K562 (cell line): ENCODE measurements at regions not wholly inside any gene's neighbourhood (a gene's known extent, or its start where the extent isn't known, plus 50 kb on each side); places are given as distances from the start of the nearest gene placed in this dataset.

Experiments
- ARID1B ChIP-seq: fragments of 450-650 bp; IDR thresholded peaks from 2 replicates; pipeline ENCODE4 v1.6.1; 2016; ENCODE audit warnings: antibody characterized with exemption, mild to moderate bottlenecking, inconsistent platforms
- ARID3B ChIP-seq: fragments of 250-450 bp; sonication (Bioruptor Pico); IDR thresholded peaks from 2 replicates; pipeline ENCODE4 v1.4.0; 2020; ENCODE audit warnings: borderline replicate concordance
- BCOR ChIP-seq: fragments of 450-650 bp; IDR thresholded peaks from 2 replicates; pipeline ENCODE4 v1.6.1; 2016
- CGGBP1 ChIP-seq: fragments of 250-450 bp; sonication (Bioruptor Pico); IDR thresholded peaks from 2 replicates; pipeline ENCODE4 v1.9.0; 2021; ENCODE audit warnings: mild to moderate bottlenecking
- HDAC3 ChIP-seq: fragments of 450-650 bp; IDR thresholded peaks from 2 replicates; pipeline ENCODE4 v1.6.1; 2018; ENCODE audit warnings: borderline replicate concordance, mild to moderate bottlenecking, moderate library complexity; ENCODE audit not compliant: partially characterized antibody
- HES1 ChIP-seq: fragments of 450-650 bp; IDR thresholded peaks from 2 replicates; pipeline ENCODE4 v1.6.1; 2016; ENCODE audit warnings: low read depth, mild to moderate bottlenecking, moderate library complexity
- HLTF ChIP-seq: fragments of 450-650 bp; IDR thresholded peaks from 2 replicates; pipeline ENCODE4 v1.6.1; 2016
- IRF1 ChIP-seq: sonication (generic); formaldehyde crosslinking; IDR thresholded peaks from 2 replicates; pipeline ENCODE4 v1.8.0; 2022; ENCODE audit warnings: missing genetic modification reagents, mild to moderate bottlenecking, borderline replicate concordance
- MLLT1 ChIP-seq, 2 experiments: fragments of 450-650 bp; IDR thresholded peaks; 2 replicates each; pipeline ENCODE4 v1.6.1; 2016
- RFX1 ChIP-seq: fragments of 450-650 bp; IDR thresholded peaks from 2 replicates; pipeline ENCODE4 v1.6.1; 2016; ENCODE audit warnings: mild to moderate bottlenecking, moderate library complexity
- RHOXF2B ChIP-seq: fragments of 250-450 bp; sonication (Bioruptor Pico); conservative IDR thresholded peaks from 2 replicates; pipeline ENCODE4 v1.5.1; 2021
- RNF2 ChIP-seq: sonication (generic); IDR thresholded peaks from 2 replicates; pipeline ENCODE4 v1.6.1; 2016
- STAT5B ChIP-seq: fragments of 250-450 bp; sonication (Bioruptor Pico); IDR thresholded peaks from 2 replicates; pipeline ENCODE4 v1.8.0; 2021; ENCODE audit warnings: mild to moderate bottlenecking, inconsistent platforms
- UBTF ChIP-seq, 2 experiments: IDR thresholded peaks; 2 replicates each; pipeline ENCODE4 v1.6.1; 2012; ENCODE audit warnings: improper control_type of control experiment in 2 of 2, low read depth in 2 of 2, low read length in 2 of 2, borderline replicate concordance in 1 of 2
- ZBED1 ChIP-seq: IDR thresholded peaks from 2 replicates; pipeline ENCODE4 v1.6.1; 2014
- ZNF212 ChIP-seq: fragments of 450-650 bp; formaldehyde crosslinking; IDR thresholded peaks from 2 replicates; pipeline ENCODE4 v1.4.0; 2020; ENCODE audit warnings: mild to moderate bottlenecking
- ZNF224 ChIP-seq: sonication (generic); formaldehyde crosslinking; IDR thresholded peaks from 2 replicates; pipeline ENCODE4 v1.8.0; 2022; ENCODE audit warnings: mild to moderate bottlenecking, missing genetic modification reagents
- ZNF24 ChIP-seq: fragments of 450-650 bp; IDR thresholded peaks from 2 replicates; pipeline ENCODE4 v1.6.1; 2016
- ZNF3 ChIP-seq: fragments of 250-450 bp; sonication (Bioruptor Pico); IDR thresholded peaks from 2 replicates; pipeline ENCODE4 v1.5.0; 2021; ENCODE audit warnings: mild to moderate bottlenecking, moderate library complexity
- ZNF551 ChIP-seq: fragments of 250-450 bp; sonication (Bioruptor Pico); IDR thresholded peaks from 2 replicates; pipeline ENCODE4 v1.5.0; 2021; ENCODE audit warnings: mild to moderate bottlenecking, moderate library complexity
- ZNF561 ChIP-seq: fragments of 450-650 bp; formaldehyde crosslinking; conservative IDR thresholded peaks from 2 replicates; pipeline ENCODE4 v1.4.0; 2020; ENCODE audit warnings: mild to moderate bottlenecking, moderate library complexity
- ZNF586 ChIP-seq: fragments of 450-650 bp; formaldehyde crosslinking; conservative IDR thresholded peaks from 2 replicates; pipeline ENCODE4 v1.4.0; 2020; ENCODE audit warnings: mild to moderate bottlenecking, moderate library complexity
- ZNF778 ChIP-seq: fragments of 450-650 bp; formaldehyde crosslinking; IDR thresholded peaks from 2 replicates; pipeline ENCODE4 v1.4.0; 2020; ENCODE audit warnings: mild to moderate bottlenecking, moderate library complexity
- ZNF785 ChIP-seq: fragments of 250-450 bp; sonication (Bioruptor Pico); IDR thresholded peaks from 2 replicates; pipeline ENCODE4 v1.4.0; 2020; ENCODE audit warnings: mild to moderate bottlenecking

GRCh38 chr4:55729351-55730279 is 90.0 kb upstream of the EXOC1L start (continued):
- TF ChIP-seq HLTF (no peak), ZBED1 (no peak), IRF1 (CRISPR knock-in tag) (no peak), HES1 (no peak), HDAC3 (peak; percentile 40), ZNF778 (no peak), ZNF3 (CRISPR knock-in tag) (no peak), ARID1B (peak; percentile 83), ZNF785 (CRISPR knock-in tag) (no peak), BCOR (no peak; the same call in 1 of the 2 replicates), RNF2 (peak; percentile 99), ZNF224 (CRISPR knock-in tag) (no peak), ZNF586 (CRISPR knock-in tag) (no peak), CGGBP1 (no peak), STAT5B (CRISPR knock-in tag) (no peak), ARID3B (no peak), ZNF24 (no peak), RHOXF2B (CRISPR knock-in tag) (no peak), UBTF (IDR thresholded peaks at IDR 0.05; ENCODE audit: borderline replicate concordance in 1 of 2, low read depth in 2 of 2, low read length in 2 of 2) (no peak), ZNF212 (CRISPR knock-in tag) (no peak), ZNF561 (no peak), MLLT1 (IDR thresholded peaks at IDR 0.05) (peak in 1 of 2 experiments; percentile 97; a peak in 2 of 4 replicates), ZNF551 (CRISPR knock-in tag) (no peak), RFX1 (no peak)
